ENCODE measurements at regions not wholly inside any gene's neighbourhood (a gene's known extent, or its start where the extent isn't known, plus 50 kb on each side); places are given as distances from the start of the nearest gene placed in this dataset.
A peak's percentile ranks its signal among the peaks of the same experiment; 100 is the strongest.

GRCh38 chr6:27124252-27124657 lies 123.2 kb upstream of the PRSS16 start:
- Mint-ChIP-seq H3K27me3 (ENCODE audit: low read depth, unreplicated experiment) (no peaks in the 10 kb centered on the region), H3K4me3 (ENCODE audit: unreplicated experiment) (no peak overlapping the region), H3K36me3 (ENCODE audit: low read depth, unreplicated experiment) (peaks cover 16% of the 10 kb centered on the region), H3K4me1 (ENCODE audit: low read depth, unreplicated experiment) (peaks cover 4% of the 10 kb centered on the region), H3K9me3 (ENCODE audit: unreplicated experiment) (no peaks in the 10 kb centered on the region), H3K27ac (ENCODE audit: unreplicated experiment) (no peak overlapping the region)
- no peaks in the 10 kb centered on the region for H3K4me1 ChIP-seq (ENCODE audit: insufficient read depth, low read length)
- no peak overlapping the region for H2AFZ ChIP-seq (ENCODE audit: low read depth, low read length)
- no peak overlapping the region for H3K9ac ChIP-seq (ENCODE audit: low read length)
- FAIRE-seq (no peak), DNase-seq (ENCODE audit: low read depth) (no peak)
- no peaks in the 10 kb centered on the region for H4K20me1 ChIP-seq (ENCODE audit: insufficient read depth, low read length)
- H3K36me3 ChIP-seq (ENCODE audit: insufficient read depth, low read length), result no peaks in the 10 kb centered on the region
- H3K4me3 ChIP-seq (ENCODE audit: insufficient read depth, low read depth, low read length), result no peak overlapping the region
- H3K27ac ChIP-seq (ENCODE audit: low read depth, low read length), result no peak overlapping the region
- TF ChIP-seq EZH2 (IDR thresholded peaks at IDR 0.05; ENCODE audit: insufficient read depth, low read length), result no peak
- TF ChIP-seq, protein P1, sequence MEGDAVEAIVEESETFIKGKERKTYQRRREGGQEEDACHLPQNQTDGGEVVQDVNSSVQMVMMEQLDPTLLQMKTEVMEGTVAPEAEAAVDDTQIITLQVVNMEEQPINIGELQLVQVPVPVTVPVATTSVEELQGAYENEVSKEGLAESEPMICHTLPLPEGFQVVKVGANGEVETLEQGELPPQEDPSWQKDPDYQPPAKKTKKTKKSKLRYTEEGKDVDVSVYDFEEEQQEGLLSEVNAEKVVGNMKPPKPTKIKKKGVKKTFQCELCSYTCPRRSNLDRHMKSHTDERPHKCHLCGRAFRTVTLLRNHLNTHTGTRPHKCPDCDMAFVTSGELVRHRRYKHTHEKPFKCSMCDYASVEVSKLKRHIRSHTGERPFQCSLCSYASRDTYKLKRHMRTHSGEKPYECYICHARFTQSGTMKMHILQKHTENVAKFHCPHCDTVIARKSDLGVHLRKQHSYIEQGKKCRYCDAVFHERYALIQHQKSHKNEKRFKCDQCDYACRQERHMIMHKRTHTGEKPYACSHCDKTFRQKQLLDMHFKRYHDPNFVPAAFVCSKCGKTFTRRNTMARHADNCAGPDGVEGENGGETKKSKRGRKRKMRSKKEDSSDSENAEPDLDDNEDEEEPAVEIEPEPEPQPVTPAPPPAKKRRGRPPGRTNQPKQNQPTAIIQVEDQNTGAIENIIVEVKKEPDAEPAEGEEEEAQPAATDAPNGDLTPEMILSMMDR (IDR thresholded peaks at IDR 0.05; ENCODE audit: insufficient read depth, low read depth, low read length), result no peak
- no peaks in the 10 kb centered on the region for H3K79me2 ChIP-seq (ENCODE audit: insufficient read depth, low read length)
- no peaks in the 10 kb centered on the region for H3K27me3 ChIP-seq (ENCODE audit: insufficient read depth, low read length)
- no peak overlapping the region for H3K4me2 ChIP-seq (ENCODE audit: low read length)
- no peaks in the 10 kb centered on the region for H3K9me3 ChIP-seq (ENCODE audit: insufficient read depth, low read depth, low read length)

- peak overlapping the region; percentile 52 for H3K4me3 ChIP-seq (ENCODE audit: insufficient read depth, low read depth, low read length)
- H3K36me3 ChIP-seq (ENCODE audit: insufficient read depth, low read length), result no peaks in the 10 kb centered on the region
- H3K4me3 Mint-ChIP-seq (ENCODE audit: unreplicated experiment), result no peak overlapping the region
- H3K4me2 ChIP-seq (ENCODE audit: low read length), result peak overlapping the region; percentile 82
- H3K9me3 Mint-ChIP-seq (ENCODE audit: unreplicated experiment), result no peaks in the 10 kb centered on the region
- H3K9ac ChIP-seq (ENCODE audit: low read length), result no peak overlapping the region
- no peak for TF ChIP-seq EZH2 (IDR thresholded peaks at IDR 0.05; ENCODE audit: insufficient read depth, low read length)
- TF ChIP-seq, protein P1 (IDR thresholded peaks at IDR 0.05; ENCODE audit: insufficient read depth, low read depth, low read length), result no peak
- H3K27ac Mint-ChIP-seq (ENCODE audit: unreplicated experiment), result peak overlapping the region; percentile 18
- peaks cover 8% of the 10 kb centered on the region for H3K4me1 Mint-ChIP-seq (ENCODE audit: low read depth, unreplicated experiment)
- no peaks in the 10 kb centered on the region for H3K9me3 ChIP-seq (ENCODE audit: insufficient read depth, low read depth, low read length)
- H3K27ac ChIP-seq (ENCODE audit: low read depth, low read length), result no peak overlapping the region
- FAIRE-seq, result no peak
- H4K20me1 ChIP-seq (ENCODE audit: insufficient read depth, low read length), result no peaks in the 10 kb centered on the region
- no peaks in the 10 kb centered on the region for H3K79me2 ChIP-seq (ENCODE audit: insufficient read depth, low read length)
- no peaks in the 10 kb centered on the region for H3K27me3 Mint-ChIP-seq (ENCODE audit: low read depth, unreplicated experiment)
- H2AFZ ChIP-seq (ENCODE audit: low read depth, low read length), result peak overlapping the region; percentile 61
- H3K4me1 ChIP-seq (ENCODE audit: insufficient read depth, low read length), result peaks cover 5% of the 10 kb centered on the region
- DNase-seq (ENCODE audit: low read depth), result no peak
- no peaks in the 10 kb centered on the region for H3K27me3 ChIP-seq (ENCODE audit: insufficient read depth, low read length)
- H3K36me3 Mint-ChIP-seq (ENCODE audit: low read depth, unreplicated experiment), result peaks cover 14% of the 10 kb centered on the region
Observed at GRCh38 chr6:27126046-27126814, 121.3 kb upstream of the PRSS16 start.

Data from astrocyte (in vitro differentiated cells and primary cell).